Calu3 (cell line): ENCODE measurements at regions not wholly inside any gene's neighbourhood (a gene's known extent, or its start where the extent isn't known, plus 50 kb on each side); places are given as distances from the start of the nearest gene placed in this dataset.

Experiments
- BruUV-seq: library from RNA; stranded (reverse); fragments of 400-500 nt; replicated peaks from 2 replicates; lab custom pipeline; 2021; lab: Mats Ljungman, UMichigan
- CTCF ChIA-PET: fragments of 300-600 bp; sonication (Branson Sonifier 250); formaldehyde crosslinking; loops from one replicate; lab custom pipeline; 2022; ENCODE audit warnings: antibody characterized with exemption; lab: Charles Lee
- DNase-seq: peaks from one replicate; pipeline ENCODE4 v3.0.0; 2022
- H3K27ac Mint-ChIP-seq: one replicate; pipeline ENCODE4 v1.8.0; 2022; ENCODE audit warnings: mixed read lengths; ENCODE audit not compliant: unreplicated experiment
- H3K27me3 Mint-ChIP-seq: one replicate; pipeline ENCODE4 v1.8.0; 2022; ENCODE audit warnings: mixed read lengths; ENCODE audit not compliant: unreplicated experiment
- H3K36me3 Mint-ChIP-seq: one replicate; pipeline ENCODE4 v1.8.0; 2022; ENCODE audit warnings: mild to moderate bottlenecking, moderate library complexity, mixed read lengths; ENCODE audit not compliant: insufficient read depth, unreplicated experiment
- H3K4me1 Mint-ChIP-seq: one replicate; pipeline ENCODE4 v1.8.0; 2022; ENCODE audit warnings: mild to moderate bottlenecking, low read depth, mixed read lengths; ENCODE audit not compliant: unreplicated experiment
- H3K4me3 Mint-ChIP-seq: one replicate; pipeline ENCODE4 v1.8.0; 2022; ENCODE audit warnings: mild to moderate bottlenecking, low read depth, moderate library complexity, mixed read lengths; ENCODE audit not compliant: unreplicated experiment
- H3K9me3 Mint-ChIP-seq: one replicate; pipeline ENCODE4 v1.8.0; 2022; ENCODE audit warnings: low read depth, mixed read lengths; ENCODE audit not compliant: unreplicated experiment
- intact Hi-C: fragments of 100-400 bp; cut with micrococcal nuclease; formaldehyde crosslinking; loops from one replicate; pipeline ENCODE4 v1.10.0; 2022; ENCODE audit not compliant: unreplicated experiment
- TF ChIP-seq, protein P1 (sequence below): fragments of 200-600 bp; IDR thresholded peaks from one replicate; pipeline ENCODE4 v1.8.0; 2022; ENCODE audit warnings: antibody characterized with exemption; ENCODE audit not compliant: unreplicated experiment

DNA sequence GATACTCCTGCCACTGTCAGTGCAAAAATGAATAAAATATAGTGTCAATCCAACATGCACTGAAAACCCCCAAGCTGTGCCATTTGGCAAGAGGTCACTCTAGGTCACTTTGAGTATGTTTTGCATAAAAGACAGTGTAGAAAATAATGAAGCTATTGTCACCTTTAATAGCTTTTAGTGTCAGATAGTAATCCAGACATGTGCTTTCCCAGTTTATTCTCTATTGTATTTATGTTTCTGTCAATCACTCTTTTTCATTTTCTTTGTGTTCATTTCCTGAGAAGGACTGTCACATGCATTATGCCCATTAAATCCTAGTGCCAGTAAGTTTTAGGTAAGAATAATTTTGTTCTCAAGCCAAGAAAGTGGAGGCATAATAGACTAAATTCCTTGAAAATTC, 1073.9 kb upstream of the CDH2 start:
- Mint-ChIP-seq H3K27me3 (no peaks in the 10 kb centered on the region), H3K36me3 (no peaks in the 10 kb centered on the region), H3K4me3 (no peak overlapping the region), H3K27ac (no peak overlapping the region), H3K4me1 (no peaks in the 10 kb centered on the region), H3K9me3 (no peaks in the 10 kb centered on the region)
- TF ChIP-seq, protein P1, sequence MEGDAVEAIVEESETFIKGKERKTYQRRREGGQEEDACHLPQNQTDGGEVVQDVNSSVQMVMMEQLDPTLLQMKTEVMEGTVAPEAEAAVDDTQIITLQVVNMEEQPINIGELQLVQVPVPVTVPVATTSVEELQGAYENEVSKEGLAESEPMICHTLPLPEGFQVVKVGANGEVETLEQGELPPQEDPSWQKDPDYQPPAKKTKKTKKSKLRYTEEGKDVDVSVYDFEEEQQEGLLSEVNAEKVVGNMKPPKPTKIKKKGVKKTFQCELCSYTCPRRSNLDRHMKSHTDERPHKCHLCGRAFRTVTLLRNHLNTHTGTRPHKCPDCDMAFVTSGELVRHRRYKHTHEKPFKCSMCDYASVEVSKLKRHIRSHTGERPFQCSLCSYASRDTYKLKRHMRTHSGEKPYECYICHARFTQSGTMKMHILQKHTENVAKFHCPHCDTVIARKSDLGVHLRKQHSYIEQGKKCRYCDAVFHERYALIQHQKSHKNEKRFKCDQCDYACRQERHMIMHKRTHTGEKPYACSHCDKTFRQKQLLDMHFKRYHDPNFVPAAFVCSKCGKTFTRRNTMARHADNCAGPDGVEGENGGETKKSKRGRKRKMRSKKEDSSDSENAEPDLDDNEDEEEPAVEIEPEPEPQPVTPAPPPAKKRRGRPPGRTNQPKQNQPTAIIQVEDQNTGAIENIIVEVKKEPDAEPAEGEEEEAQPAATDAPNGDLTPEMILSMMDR: no peak
- DNase-seq: no peak
- no TSS peak for BruUV-seq
- intact Hi-C loops: no loop called here
- CTCF ChIA-PET: interaction anchor here (0.6 kb wide), 1 partner anchor 11 kb away, joined by 7 read pairs; no protein-coding TSS in a partner anchor

DNA sequence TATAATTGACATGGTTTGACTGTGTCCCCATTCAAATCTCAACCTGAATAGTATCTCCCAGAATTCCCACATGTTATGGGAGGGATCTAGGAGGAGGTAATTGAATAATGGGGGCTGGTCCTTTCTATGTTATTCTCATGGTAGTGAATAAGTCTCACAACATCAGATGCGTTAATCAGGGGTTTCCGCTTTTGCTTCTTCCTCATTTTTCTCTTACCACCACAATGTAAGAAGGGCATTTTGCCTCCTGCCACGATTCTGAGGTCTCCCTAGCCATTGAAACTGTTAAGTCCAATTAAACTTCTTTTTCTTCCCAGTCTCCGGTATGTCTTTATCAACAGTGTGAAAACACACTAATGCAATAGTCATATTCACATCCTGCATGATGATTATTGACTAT, 1073.3 kb upstream of the CDH2 start:
- Mint-ChIP-seq H3K4me1 (no peaks in the 10 kb centered on the region), H3K36me3 (no peaks in the 10 kb centered on the region), H3K9me3 (no peaks in the 10 kb centered on the region), H3K27me3 (no peaks in the 10 kb centered on the region), H3K4me3 (no peak overlapping the region), H3K27ac (no peak overlapping the region)
- CTCF ChIA-PET: no interaction called here
- no TSS peak for BruUV-seq
- DNase-seq: no peak
- TF ChIP-seq, protein P1: no peak
- intact Hi-C loops: no loop called here

DNA sequence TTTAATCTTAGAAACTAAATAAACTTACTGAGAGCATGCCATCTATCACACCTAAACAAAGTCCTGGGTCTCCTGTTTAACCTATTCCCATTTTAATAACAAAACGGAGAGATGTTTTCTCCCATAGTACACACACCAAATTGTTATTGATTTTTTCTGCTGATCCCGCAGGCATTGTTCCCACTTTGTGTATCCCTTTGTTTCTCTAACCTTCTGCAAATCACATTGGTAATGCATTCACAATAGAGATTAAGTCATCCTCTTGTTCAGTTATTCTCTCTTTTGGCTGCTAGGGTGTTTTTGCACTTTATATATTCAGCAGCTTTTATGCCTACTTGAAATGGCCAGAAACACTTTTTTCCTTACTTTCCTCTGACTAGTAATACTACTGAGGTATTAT, 1071.9 kb upstream of the CDH2 start:
- no peak for DNase-seq
- intact Hi-C loops: no loop called here
- CTCF ChIA-PET: no interaction called here
- Mint-ChIP-seq H3K36me3 (no peaks in the 10 kb centered on the region), H3K4me1 (no peaks in the 10 kb centered on the region), H3K27ac (no peak overlapping the region), H3K27me3 (no peaks in the 10 kb centered on the region), H3K9me3 (no peaks in the 10 kb centered on the region), H3K4me3 (no peak overlapping the region)
- BruUV-seq: no TSS peak
- TF ChIP-seq, protein P1: no peak

GRCh38 chr18:29241199-29241598, 1064.3 kb upstream of the CDH2 start:
- H3K9me3 Mint-ChIP-seq: peaks cover 2% of the 10 kb centered on the region
- no peaks in the 10 kb centered on the region for H3K36me3 Mint-ChIP-seq
- H3K4me3 Mint-ChIP-seq: no peak overlapping the region
- H3K4me1 Mint-ChIP-seq: no peaks in the 10 kb centered on the region
- TF ChIP-seq, protein P1: no peak
- H3K27ac Mint-ChIP-seq: no peak overlapping the region
- no peaks in the 10 kb centered on the region for H3K27me3 Mint-ChIP-seq
- DNase-seq: no peak
- BruUV-seq: no TSS peak
- CTCF ChIA-PET: no interaction called here
- intact Hi-C loops: no loop called here
